ENCODE measurements at regions not wholly inside any gene's neighbourhood (a gene's known extent, or its start where the extent isn't known, plus 50 kb on each side); places are given as distances from the start of the nearest gene placed in this dataset.
"Not testable (repeated sequence)": the region's sequence is repeated elsewhere in the genome, so short reads cannot be mapped to it uniquely, and the experiment has no call there.

- DNase-seq, result no peak
- WGBS, 2 donors, result 94% methylated on average over 50 of the region's 50 CpGs
- TF ChIP-seq POLR2AphosphoS5 (IDR thresholded peaks at IDR 0.05), result no peak
- no peak for TF ChIP-seq CTCF (IDR thresholded peaks at IDR 0.05)
- TF ChIP-seq EP300 (IDR thresholded peaks at IDR 0.05), result no peak
- TF ChIP-seq POLR2A (IDR thresholded peaks at IDR 0.05), result no peak
- no peaks in the 10 kb centered on the region for H3K27me3 ChIP-seq
- no peaks in the 10 kb centered on the region for H3K36me3 ChIP-seq
- H3K27ac ChIP-seq, result no peak overlapping the region
- intact Hi-C loops (cut with DNase I), result no loop called here
- H3K4me1 ChIP-seq, result no peaks in the 10 kb centered on the region
- no peak overlapping the region for H3K4me3 ChIP-seq
- peaks cover 0 to 3% (median 0%) of the 10 kb centered on the region in 4 donors for H3K9me3 ChIP-seq
These were observed 625.0 kb downstream of the MCTP2 start for GRCh38 chr15:94856267-94856854.

GRCh38 chr15:94857466-94857865, 626.1 kb downstream of the MCTP2 start:
- WGBS, 2 donors, result 85 to 95% methylated on average over 4 of the region's 4 CpGs
- no peak overlapping the region for H3K27ac ChIP-seq
- no peaks in the 10 kb centered on the region for H3K4me1 ChIP-seq
- no peak for DNase-seq
- H3K4me3 ChIP-seq, result no peak overlapping the region
- H3K9me3 ChIP-seq, result peaks cover 0 to 3% (median 0%) of the 10 kb centered on the region in 4 donors
- no peak for TF ChIP-seq POLR2A (IDR thresholded peaks at IDR 0.05)
- no peak for TF ChIP-seq POLR2AphosphoS5 (IDR thresholded peaks at IDR 0.05)
- intact Hi-C loops (cut with DNase I), result no loop called here
- H3K27me3 ChIP-seq, result no peaks in the 10 kb centered on the region
- no peaks in the 10 kb centered on the region for H3K36me3 ChIP-seq

GRCh38 chr15:94858011-94858410, 626.6 kb downstream of the MCTP2 start:
- Histone ChIP-seq H3K27me3 (no peaks in the 10 kb centered on the region), H3K4me1 (no peaks in the 10 kb centered on the region), H3K36me3 (no peaks in the 10 kb centered on the region), H3K9me3 (peaks cover 0 to 3% (median 0%) of the 10 kb centered on the region in 4 donors), H3K4me3 (no peak overlapping the region), H3K27ac (no peak overlapping the region)
- intact Hi-C loops (cut with DNase I), result no loop called here
- DNase-seq, result no peak
- no peak for TF ChIP-seq CTCF (IDR thresholded peaks at IDR 0.05)
- WGBS, 2 donors, result 66 to 69% methylated on average over 4 to 5 of the region's 5 CpGs

- intact Hi-C loops (cut with DNase I), result no loop called here
These were observed 627.1 kb downstream of the MCTP2 start for GRCh38 chr15:94858449-94858848.

GRCh38 chr15:94858920-94859319, 627.6 kb downstream of the MCTP2 start:
- no peak for DNase-seq
- H3K27me3 ChIP-seq, result no peaks in the 10 kb centered on the region
- no peaks in the 10 kb centered on the region for H3K4me1 ChIP-seq
- peaks cover 0 to 3% (median 0%) of the 10 kb centered on the region in 4 donors for H3K9me3 ChIP-seq
- H3K27ac ChIP-seq, result no peak overlapping the region
- intact Hi-C loops (cut with DNase I), result no loop called here
- H3K36me3 ChIP-seq, result no peaks in the 10 kb centered on the region
- no peak overlapping the region for H3K4me3 ChIP-seq
- TF ChIP-seq POLR2A (IDR thresholded peaks at IDR 0.05) (no peak), CTCF (IDR thresholded peaks at IDR 0.05) (no peak), EP300 (IDR thresholded peaks at IDR 0.05) (no peak), POLR2AphosphoS5 (IDR thresholded peaks at IDR 0.05) (no peak)

More at GRCh38 chr15:94858449-94858848, 627.1 kb downstream of the MCTP2 start:
- Histone ChIP-seq H3K9me3 (peaks cover 0 to 3% (median 0%) of the 10 kb centered on the region in 4 donors), H3K27me3 (no peaks in the 10 kb centered on the region), H3K27ac (no peak overlapping the region), H3K4me3 (no peak overlapping the region), H3K4me1 (no peaks in the 10 kb centered on the region), H3K36me3 (no peaks in the 10 kb centered on the region)
- no peak for TF ChIP-seq EP300 (IDR thresholded peaks at IDR 0.05)
- WGBS, 2 donors, result 15 to 60% methylated on average over 2 of the region's 2 CpGs
- no peak for DNase-seq

GRCh38 chr15:94864600-94864999, 633.2 kb downstream of the MCTP2 start:
- no peaks in the 10 kb centered on the region for H3K36me3 ChIP-seq
- no peak overlapping the region for H3K27ac ChIP-seq
- H3K4me3 ChIP-seq, result no peak overlapping the region
- 90 to 96% methylated on average over 1 of the region's 1 CpG for WGBS, 2 donors
- no peaks in the 10 kb centered on the region for H3K27me3 ChIP-seq
- TF ChIP-seq POLR2AphosphoS5 (IDR thresholded peaks at IDR 0.05) (no peak), POLR2A (IDR thresholded peaks at IDR 0.05) (no peak), EP300 (IDR thresholded peaks at IDR 0.05) (no peak), CTCF (IDR thresholded peaks at IDR 0.05) (no peak)
- H3K9me3 ChIP-seq, result no peaks in the 10 kb centered on the region
- DNase-seq, result no peak
- no peaks in the 10 kb centered on the region for H3K4me1 ChIP-seq
- intact Hi-C loops (cut with DNase I), result no loop called here

GRCh38 chr15:94868265-94868664, 636.9 kb downstream of the MCTP2 start:
- 85 to 90% methylated on average over 8 of the region's 8 CpGs for WGBS, 2 donors
- H3K4me1 ChIP-seq; H3K36me3 ChIP-seq; H3K27me3 ChIP-seq; H3K27ac ChIP-seq; H3K9me3 ChIP-seq; DNase-seq; intact Hi-C loops (cut with DNase I); H3K4me3 ChIP-seq: not testable (repeated sequence)
